HepG2 (cell line): ENCODE measurements at regions not wholly inside any gene's neighbourhood (a gene's known extent, or its start where the extent isn't known, plus 50 kb on each side); places are given as distances from the start of the nearest gene placed in this dataset.

Experiments used
- ATAC-seq: fragments of 200-7000 bp; cut with Tn5 transposase; 3 replicates; pipeline ENCODE4 v1.9.1; 2020; ENCODE audit warnings: mild to moderate bottlenecking, moderate library complexity
- BruUV-seq: library from RNA; stranded (reverse); fragments of 400-500 nt; replicated peaks from 2 replicates; lab custom pipeline; 2021; lab: Mats Ljungman, UMichigan
- CTCF ChIA-PET: fragments of 300-600 bp; formaldehyde crosslinking; extraction: SDS; loops from one replicate; lab custom pipeline; 2021; ENCODE audit warnings: low total read pairs, inconsistent platforms, low intra/inter-chr PET ratio; lab: Yijun Ruan, JAX
- POLR2A ChIA-PET: fragments of 350-600 bp; sonication (Branson Sonifier 250); formaldehyde crosslinking; loops from one replicate; lab custom pipeline; 2020; ENCODE audit warnings: antibody characterized with exemption, inconsistent platforms; lab: Yijun Ruan, JAX
- DNase-seq: peaks from one replicate; pipeline ENCODE4 v3.0.0-alpha.2; 2015; ENCODE audit warnings: low spot score
- FAIRE-seq: peaks from 3 replicates; lab custom pipeline; 2011; peaks lifted over from hg19 to GRCh38; lab: Jason Lieb, UNC
- H2AFZ ChIP-seq: one replicate; pipeline ENCODE4 v1.6.1; 2011; ENCODE audit warnings: low read length, inconsistent platforms
- H3K27ac ChIP-seq: fragments of 300-600 bp; 3 replicates; pipeline ENCODE4 v1.8.0; 2011; ENCODE audit warnings: mixed run types, mild to moderate bottlenecking, mixed read lengths, low read length, inconsistent platforms; ENCODE audit not compliant: insufficient read depth; ENCODE audit errors: extremely low read length
- H3K27me3 ChIP-seq, 2 experiments: fragments of 200-600 bp in 1 of 2; 2 replicates in 1 of 2; 3 replicates in 1 of 2; pipeline versions ENCODE4 v1.6.0 to v1.8.0; 2011; ENCODE audit warnings: low read length in 2 of 2, mild to moderate bottlenecking in 2 of 2, moderate library complexity in 2 of 2, inconsistent platforms in 1 of 2; ENCODE audit not compliant: insufficient read depth in 2 of 2, control insufficient read depth in 1 of 2
- H3K36me3 ChIP-seq, 2 experiments: fragments of 200-600 bp in 1 of 2; replicated peaks in 1 of 2; 2 replicates in 1 of 2; 3 replicates in 1 of 2; pipeline versions ENCODE4 v1.5.1 to v1.8.0; 2011; ENCODE audit warnings: low read length in 2 of 2, inconsistent platforms in 1 of 2; ENCODE audit not compliant: insufficient read depth in 2 of 2, control insufficient read depth in 1 of 2
- H3K4me1 ChIP-seq: 2 replicates; pipeline ENCODE4 v1.5.1; 2012; ENCODE audit warnings: low read length, inconsistent platforms; ENCODE audit not compliant: insufficient read depth
- H3K4me2 ChIP-seq: 2 replicates; pipeline ENCODE4 v1.6.0; 2011; ENCODE audit warnings: low read depth, low read length, inconsistent platforms
- H3K4me3 ChIP-seq, 3 experiments: fragments of 200-600 bp in 1 of 3; sonication (generic), shearing (Covaris generic) in 1 of 3; replicated peaks in 1 of 3; 2 replicates each; pipeline ENCODE4 v1.5.1; 2011 to 2016; ENCODE audit warnings: low read length in 3 of 3, inconsistent platforms in 2 of 3, low read depth in 2 of 3, mild to moderate bottlenecking in 2 of 3, control low read depth in 1 of 3, mixed read lengths in 1 of 3; ENCODE audit not compliant: insufficient read depth in 1 of 3
- H3K79me2 ChIP-seq: one replicate; pipeline ENCODE4 v1.6.1; 2011; ENCODE audit warnings: low read length, inconsistent platforms; ENCODE audit not compliant: insufficient read depth
- H3K9ac ChIP-seq: 2 replicates; pipeline ENCODE4 v1.6.0; 2011; ENCODE audit warnings: mild to moderate bottlenecking, low read depth, low read length, inconsistent platforms; ENCODE audit not compliant: insufficient read depth
- H3K9me3 ChIP-seq: 2 replicates; pipeline ENCODE4 v1.5.1; 2012; ENCODE audit warnings: mild to moderate bottlenecking, low read length
- H4K20me1 ChIP-seq: 2 replicates; pipeline ENCODE4 v1.6.0; 2011; ENCODE audit warnings: inconsistent platforms, mild to moderate bottlenecking, low read length, moderate library complexity; ENCODE audit not compliant: insufficient read depth
- CREM ChIP-seq, 2 experiments: sonication (generic) in 1 of 2; formaldehyde crosslinking in 1 of 2; IDR thresholded peaks; 2 replicates each; pipeline versions ENCODE4 v1.4.0 to v1.6.1; 2016 to 2020; ENCODE audit warnings: antibody characterized with exemption in 1 of 2, mild to moderate bottlenecking in 1 of 2, missing genetic modification reagents in 1 of 2
- EP300 ChIP-seq, 3 experiments: sonication (generic) in 1 of 3; formaldehyde crosslinking in 1 of 3; IDR thresholded peaks; 2 replicates each; pipeline versions ENCODE4 v1.5.1 to v1.6.1; 2011 to 2020; ENCODE audit warnings: low read depth in 2 of 3, low read length in 2 of 3, borderline replicate concordance in 1 of 3, improper control_type of control experiment in 1 of 3, mild to moderate bottlenecking in 1 of 3, missing genetic modification reagents in 1 of 3, moderate library complexity in 1 of 3
- HHEX ChIP-seq: IDR thresholded peaks from 2 replicates; pipeline ENCODE4 v1.6.1; 2016; ENCODE audit warnings: control low read depth
- KAT2B ChIP-seq: fragments of 150-350 bp; IDR thresholded peaks from 2 replicates; pipeline ENCODE4 v1.6.1; 2014; ENCODE audit warnings: low read depth, low read length, borderline replicate concordance
- MATR3 ChIP-seq: sonication (generic); formaldehyde crosslinking; IDR thresholded peaks from 2 replicates; pipeline ENCODE4 v1.4.0; 2020; ENCODE audit warnings: missing genetic modification reagents
- NCOA5 ChIP-seq: sonication (generic); formaldehyde crosslinking; IDR thresholded peaks from 2 replicates; pipeline ENCODE4 v1.4.0; 2020; ENCODE audit warnings: missing genetic modification reagents
- NR3C1 ChIP-seq: sonication (generic); formaldehyde crosslinking; IDR thresholded peaks from 2 replicates; pipeline ENCODE4 v1.4.0; 2020; ENCODE audit warnings: missing genetic modification reagents
- PHB2 ChIP-seq: fragments of 450-650 bp; IDR thresholded peaks from 2 replicates; pipeline ENCODE4 v1.6.1; 2018; ENCODE audit not compliant: partially characterized antibody
- PPARG ChIP-seq: conservative IDR thresholded peaks from 2 replicates; pipeline ENCODE4 v1.6.1; 2016; ENCODE audit warnings: missing biosample characterization, missing genetic modification reagents
- RFX3 ChIP-seq: IDR thresholded peaks from 2 replicates; pipeline ENCODE4 v1.6.1; 2016; ENCODE audit warnings: missing biosample characterization, missing genetic modification reagents
- RXRB ChIP-seq: IDR thresholded peaks from 2 replicates; pipeline ENCODE4 v1.6.1; 2016; ENCODE audit warnings: borderline replicate concordance, missing genetic modification reagents, missing compliant biosample characterization
- SRF ChIP-seq: IDR thresholded peaks from 2 replicates; pipeline ENCODE4 v1.6.1; 2011; ENCODE audit warnings: mild to moderate bottlenecking, low read depth, low read length, moderate library complexity
- SRSF4 ChIP-seq: fragments of 200-400 bp; formaldehyde crosslinking; IDR thresholded peaks from one replicate; pipeline ENCODE4 v1.6.1; 2018; ENCODE audit warnings: mild to moderate bottlenecking, low read depth, low read length, moderate library complexity; ENCODE audit not compliant: poor library complexity, severe bottlenecking
- TOE1 ChIP-seq: sonication (generic); formaldehyde crosslinking; IDR thresholded peaks from 2 replicates; pipeline ENCODE4 v1.4.0; 2020; ENCODE audit warnings: mild to moderate bottlenecking, missing genetic modification reagents
- XRCC5 ChIP-seq: fragments of 200-400 bp; formaldehyde crosslinking; optimal IDR thresholded peaks from 2 replicates; pipeline ENCODE3; 2017; ENCODE audit warnings: mild to moderate bottlenecking, low read length
- ZNF547 ChIP-seq: sonication (generic); formaldehyde crosslinking; IDR thresholded peaks from 2 replicates; pipeline ENCODE4 v1.5.1; 2020; ENCODE audit warnings: mild to moderate bottlenecking, missing genetic modification reagents
- ZNF629 ChIP-seq: sonication (generic); formaldehyde crosslinking; conservative IDR thresholded peaks from 2 replicates; pipeline ENCODE4 v1.5.0; 2020; ENCODE audit warnings: missing genetic modification reagents
- ZSCAN9 ChIP-seq: IDR thresholded peaks from 2 replicates; pipeline ENCODE4 v1.6.1; 2016; ENCODE audit warnings: borderline replicate concordance
- WGBS: methylation state at CpG from one replicate; pipeline ENCODE4 v1.1.6; 2017; ENCODE audit warnings: low lambda C conversion rate; 5-methylcytosine and 5-hydroxymethylcytosine counted together
- in situ Hi-C: cut with HindIII; loops from 2 replicates; pipeline ENCODE4 v1.10.0; 2017; ENCODE audit warnings: low pct_unique_long_range_greater_than_20kb; ENCODE audit not compliant: extremely low pct_ligation_motif_present
- intact Hi-C: fragments of 100-400 bp; cut with micrococcal nuclease; formaldehyde crosslinking; loops from one replicate; pipeline ENCODE4 v1.10.0; 2022; ENCODE audit not compliant: unreplicated experiment
- TF ChIP-seq, protein P1 (sequence below): sonication (generic); formaldehyde crosslinking; IDR thresholded peaks from 2 replicates; pipeline ENCODE4 v1.4.0; 2020; ENCODE audit warnings: missing genetic modification reagents
- TF ChIP-seq, protein P2 (sequence below): sonication (generic); formaldehyde crosslinking; IDR thresholded peaks from 2 replicates; pipeline ENCODE4 v1.5.0; 2020; ENCODE audit warnings: mild to moderate bottlenecking, missing genetic modification reagents

DNA sequence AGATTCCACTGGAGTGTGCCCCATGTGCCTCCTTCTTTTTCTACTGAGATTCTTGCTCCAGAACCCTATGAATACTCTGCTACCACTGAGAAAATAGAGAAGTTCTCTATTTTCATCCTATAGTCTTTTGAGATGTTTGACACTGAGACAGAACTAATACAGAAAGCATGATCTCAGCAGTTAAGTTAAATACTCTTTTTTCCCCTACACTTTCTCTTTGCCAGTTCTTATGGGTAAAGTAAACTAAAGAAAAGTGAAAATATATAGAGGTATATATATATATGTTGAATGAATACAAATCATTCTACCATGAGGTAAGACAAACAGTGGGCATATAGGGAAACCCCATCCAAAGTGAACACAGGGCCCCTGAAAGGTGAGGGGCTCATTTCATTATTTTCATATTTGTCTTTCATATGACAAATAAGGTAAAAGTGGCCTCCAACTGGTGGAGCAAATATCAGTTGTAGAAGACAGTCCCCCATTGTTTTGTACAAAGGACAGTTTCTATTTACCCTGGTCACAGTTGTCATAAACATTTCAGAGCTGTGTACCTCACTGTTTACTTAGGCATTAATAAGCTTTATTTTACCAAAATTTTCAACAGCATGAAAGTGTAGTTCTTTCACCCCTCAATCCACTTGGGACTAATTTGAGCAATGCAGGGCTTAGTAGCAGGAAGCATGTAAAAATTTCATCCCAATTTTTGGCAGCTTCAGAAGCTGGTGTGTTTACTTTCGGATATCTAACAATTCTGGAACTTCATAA lies 188.3 kb upstream of the MARCKS start:
- FAIRE-seq, result no peak
- peak; percentile 86 for ATAC-seq
- WGBS, result 89% methylated on average over 1 of the region's 1 CpG
- Histone ChIP-seq H3K79me2 (no peaks in the 10 kb centered on the region), H3K36me3 (no peaks in the 10 kb centered on the region), H3K27ac (peak overlapping the region; percentile 67), H3K4me1 (peaks cover 62% of the 10 kb centered on the region), H4K20me1 (no peaks in the 10 kb centered on the region), H3K9ac (peak overlapping the region; percentile 52; the same call in 1 of the 2 replicates), H3K4me3 (no peak overlapping the region; a peak in 1 of 6 replicates), H3K4me2 (peak overlapping the region; percentile 46), H2AFZ (no peak overlapping the region), H3K9me3 (no peaks in the 10 kb centered on the region), H3K27me3 (no peaks in the 10 kb centered on the region)
- peak; percentile 83 for DNase-seq
- in situ Hi-C loops (no loop called here), intact Hi-C loops (loop anchor here (1.0 kb wide), 1 partner anchor 26 kb away; no protein-coding TSS in a partner anchor)
- BruUV-seq, result no TSS peak
- POLR2A ChIA-PET, result interaction anchor here (0.7 to 1.3 kb wide), 6 partner anchors 8 to 317 kb away, joined by 3 to 6 read pairs (median 4); no protein-coding TSS in a partner anchor
- CTCF ChIA-PET, result no interaction called here
- TF ChIP-seq XRCC5, result no peak
- TF ChIP-seq PPARG (CRISPR knock-in tag), result no peak
- TF ChIP-seq PHB2, result no peak
- no peak for TF ChIP-seq KAT2B
- TF ChIP-seq TOE1 (CRISPR knock-in tag), result no peak
- peak; percentile 39; the same call in 1 of the 2 replicates for TF ChIP-seq HHEX (CRISPR knock-in tag)
- no peak; the same call in 1 of the 2 replicates for TF ChIP-seq ZSCAN9 (CRISPR knock-in tag)
- no peak for TF ChIP-seq MATR3
- TF ChIP-seq RFX3 (CRISPR knock-in tag), result peak; percentile 43
- TF ChIP-seq, protein P1, sequence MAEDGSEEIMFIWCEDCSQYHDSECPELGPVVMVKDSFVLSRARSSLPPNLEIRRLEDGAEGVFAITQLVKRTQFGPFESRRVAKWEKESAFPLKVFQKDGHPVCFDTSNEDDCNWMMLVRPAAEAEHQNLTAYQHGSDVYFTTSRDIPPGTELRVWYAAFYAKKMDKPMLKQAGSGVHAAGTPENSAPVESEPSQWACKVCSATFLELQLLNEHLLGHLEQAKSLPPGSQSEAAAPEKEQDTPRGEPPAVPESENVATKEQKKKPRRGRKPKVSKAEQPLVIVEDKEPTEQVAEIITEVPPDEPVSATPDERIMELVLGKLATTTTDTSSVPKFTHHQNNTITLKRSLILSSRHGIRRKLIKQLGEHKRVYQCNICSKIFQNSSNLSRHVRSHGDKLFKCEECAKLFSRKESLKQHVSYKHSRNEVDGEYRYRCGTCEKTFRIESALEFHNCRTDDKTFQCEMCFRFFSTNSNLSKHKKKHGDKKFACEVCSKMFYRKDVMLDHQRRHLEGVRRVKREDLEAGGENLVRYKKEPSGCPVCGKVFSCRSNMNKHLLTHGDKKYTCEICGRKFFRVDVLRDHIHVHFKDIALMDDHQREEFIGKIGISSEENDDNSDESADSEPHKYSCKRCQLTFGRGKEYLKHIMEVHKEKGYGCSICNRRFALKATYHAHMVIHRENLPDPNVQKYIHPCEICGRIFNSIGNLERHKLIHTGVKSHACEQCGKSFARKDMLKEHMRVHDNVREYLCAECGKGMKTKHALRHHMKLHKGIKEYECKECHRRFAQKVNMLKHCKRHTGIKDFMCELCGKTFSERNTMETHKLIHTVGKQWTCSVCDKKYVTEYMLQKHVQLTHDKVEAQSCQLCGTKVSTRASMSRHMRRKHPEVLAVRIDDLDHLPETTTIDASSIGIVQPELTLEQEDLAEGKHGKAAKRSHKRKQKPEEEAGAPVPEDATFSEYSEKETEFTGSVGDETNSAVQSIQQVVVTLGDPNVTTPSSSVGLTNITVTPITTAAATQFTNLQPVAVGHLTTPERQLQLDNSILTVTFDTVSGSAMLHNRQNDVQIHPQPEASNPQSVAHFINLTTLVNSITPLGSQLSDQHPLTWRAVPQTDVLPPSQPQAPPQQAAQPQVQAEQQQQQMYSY (CRISPR knock-in tag), result no peak
- TF ChIP-seq, protein P2, sequence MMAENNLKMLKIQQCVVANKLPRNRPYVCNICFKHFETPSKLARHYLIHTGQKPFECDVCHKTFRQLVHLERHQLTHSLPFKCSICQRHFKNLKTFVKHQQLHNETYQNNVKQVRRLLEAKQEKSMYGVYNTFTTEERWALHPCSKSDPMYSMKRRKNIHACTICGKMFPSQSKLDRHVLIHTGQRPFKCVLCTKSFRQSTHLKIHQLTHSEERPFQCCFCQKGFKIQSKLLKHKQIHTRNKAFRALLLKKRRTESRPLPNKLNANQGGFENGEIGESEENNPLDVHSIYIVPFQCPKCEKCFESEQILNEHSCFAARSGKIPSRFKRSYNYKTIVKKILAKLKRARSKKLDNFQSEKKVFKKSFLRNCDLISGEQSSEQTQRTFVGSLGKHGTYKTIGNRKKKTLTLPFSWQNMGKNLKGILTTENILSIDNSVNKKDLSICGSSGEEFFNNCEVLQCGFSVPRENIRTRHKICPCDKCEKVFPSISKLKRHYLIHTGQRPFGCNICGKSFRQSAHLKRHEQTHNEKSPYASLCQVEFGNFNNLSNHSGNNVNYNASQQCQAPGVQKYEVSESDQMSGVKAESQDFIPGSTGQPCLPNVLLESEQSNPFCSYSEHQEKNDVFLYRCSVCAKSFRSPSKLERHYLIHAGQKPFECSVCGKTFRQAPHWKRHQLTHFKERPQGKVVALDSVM (CRISPR knock-in tag), result no peak
- no peak for TF ChIP-seq RXRB (CRISPR knock-in tag)
- peak; percentile 56; the same call in 1 of the 2 replicates for TF ChIP-seq CREM (IDR thresholded peaks at IDR 0.05)
- TF ChIP-seq CREM (CRISPR knock-in tag; IDR thresholded peaks at IDR 0.05), result no peak
- TF ChIP-seq SRSF4, result no peak
- peak; percentile 75 to 89; a peak in 3 of 4 replicates for TF ChIP-seq EP300 (IDR thresholded peaks at IDR 0.05; ENCODE audit: low read depth in 2 of 2, low read length in 2 of 2)
- TF ChIP-seq EP300 (CRISPR knock-in tag; IDR thresholded peaks at IDR 0.05; ENCODE audit: borderline replicate concordance), result peak; percentile 74
- TF ChIP-seq SRF, result peak; percentile 56; the same call in 1 of the 2 replicates
- TF ChIP-seq ZNF629 (CRISPR knock-in tag), result no peak
- no peak for TF ChIP-seq NR3C1 (CRISPR knock-in tag)
- no peak for TF ChIP-seq ZNF547 (CRISPR knock-in tag)
- TF ChIP-seq NCOA5 (CRISPR knock-in tag), result no peak
